Colonic mucosa (tissue), 4 donors: ENCODE measurements at regions not wholly inside any gene's neighbourhood (a gene's known extent, or its start where the extent isn't known, plus 50 kb on each side); places are given as distances from the start of the nearest gene placed in this dataset.

Experiments used
- DNase-seq: peaks from one replicate; pipeline ENCODE4 v3.0.0-alpha.2; 2020
- H3K27ac ChIP-seq: fragments of 200-600 bp; one replicate; pipeline ENCODE4 v1.8.0; 2021
- H3K27me3 ChIP-seq: fragments of 200-600 bp; one replicate; pipeline ENCODE4 v1.8.0; 2021
- H3K36me3 ChIP-seq: fragments of 200-600 bp; one replicate; pipeline ENCODE4 v1.8.0; 2021
- H3K4me1 ChIP-seq: fragments of 200-600 bp; one replicate; pipeline ENCODE4 v1.8.0; 2021; ENCODE audit warnings: mild to moderate bottlenecking
- H3K4me3 ChIP-seq: fragments of 200-600 bp; one replicate; pipeline ENCODE4 v1.8.0; 2021
- H3K9ac ChIP-seq, 2 donors: one replicate each; pipeline ENCODE4 v1.7.0; 2013; ENCODE audit warnings: control low read depth in 2 of 2, low read depth in 2 of 2, low read length in 2 of 2
- H3K9me3 ChIP-seq: fragments of 200-600 bp; one replicate; pipeline ENCODE4 v1.8.0; 2021
- intact Hi-C: fragments of 100-400 bp; cut with DNase I; formaldehyde crosslinking; loops from one replicate; pipeline ENCODE4 v1.14.1; 2022
- TF ChIP-seq, protein P1 (sequence below): fragments of 200-600 bp; IDR thresholded peaks from one replicate; pipeline ENCODE4 v1.8.0; 2022; ENCODE audit warnings: antibody characterized with exemption, mild to moderate bottlenecking
- donor health status: healthy.
- donor health status: DM: no; HTN: no; CAD: no.
- donor health status: DM: no; HTN: no; CAD: no.

DNA sequence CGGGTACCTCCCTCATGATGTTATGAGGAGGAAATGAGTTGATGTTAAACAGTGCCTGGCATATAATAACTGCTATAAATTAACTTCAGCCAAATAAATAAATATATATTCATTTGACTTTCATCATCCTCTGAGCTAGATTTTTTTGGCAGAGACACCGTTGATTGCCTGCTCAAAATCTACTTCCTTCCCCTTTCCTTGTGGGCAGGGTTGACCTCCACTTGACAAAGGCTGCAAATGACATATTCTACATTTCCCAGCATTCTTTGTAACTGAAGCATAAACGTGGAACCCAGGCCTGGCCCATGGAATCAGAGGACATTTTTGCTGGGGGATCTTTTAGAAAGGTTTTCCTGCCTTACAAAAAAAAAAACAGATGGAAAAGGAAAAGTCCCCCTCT lies 177.8 kb downstream of the TXNL1 start:
- DNase-seq = no peak
- TF ChIP-seq, protein P1, sequence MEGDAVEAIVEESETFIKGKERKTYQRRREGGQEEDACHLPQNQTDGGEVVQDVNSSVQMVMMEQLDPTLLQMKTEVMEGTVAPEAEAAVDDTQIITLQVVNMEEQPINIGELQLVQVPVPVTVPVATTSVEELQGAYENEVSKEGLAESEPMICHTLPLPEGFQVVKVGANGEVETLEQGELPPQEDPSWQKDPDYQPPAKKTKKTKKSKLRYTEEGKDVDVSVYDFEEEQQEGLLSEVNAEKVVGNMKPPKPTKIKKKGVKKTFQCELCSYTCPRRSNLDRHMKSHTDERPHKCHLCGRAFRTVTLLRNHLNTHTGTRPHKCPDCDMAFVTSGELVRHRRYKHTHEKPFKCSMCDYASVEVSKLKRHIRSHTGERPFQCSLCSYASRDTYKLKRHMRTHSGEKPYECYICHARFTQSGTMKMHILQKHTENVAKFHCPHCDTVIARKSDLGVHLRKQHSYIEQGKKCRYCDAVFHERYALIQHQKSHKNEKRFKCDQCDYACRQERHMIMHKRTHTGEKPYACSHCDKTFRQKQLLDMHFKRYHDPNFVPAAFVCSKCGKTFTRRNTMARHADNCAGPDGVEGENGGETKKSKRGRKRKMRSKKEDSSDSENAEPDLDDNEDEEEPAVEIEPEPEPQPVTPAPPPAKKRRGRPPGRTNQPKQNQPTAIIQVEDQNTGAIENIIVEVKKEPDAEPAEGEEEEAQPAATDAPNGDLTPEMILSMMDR = no peak
- Histone ChIP-seq H3K9ac (no peak overlapping the region), H3K4me3 (no peak overlapping the region), H3K4me1 (no peaks in the 10 kb centered on the region), H3K9me3 (no peaks in the 10 kb centered on the region), H3K36me3 (no peaks in the 10 kb centered on the region), H3K27ac (no peak overlapping the region), H3K27me3 (no peaks in the 10 kb centered on the region)
- intact Hi-C loops = no loop called here

- no peaks in the 10 kb centered on the region for H3K27me3 ChIP-seq
- DNase-seq = no peak
- no peaks in the 10 kb centered on the region for H3K36me3 ChIP-seq
- H3K27ac ChIP-seq = no peak overlapping the region
- no peak overlapping the region for H3K9ac ChIP-seq
- TF ChIP-seq, protein P1 = no peak
- H3K9me3 ChIP-seq = no peaks in the 10 kb centered on the region
- no peaks in the 10 kb centered on the region for H3K4me1 ChIP-seq
- H3K4me3 ChIP-seq = no peak overlapping the region
- intact Hi-C loops = no loop called here
These were observed 179.4 kb downstream of the TXNL1 start for GRCh38 chr18:56458770-56459712.

DNA sequence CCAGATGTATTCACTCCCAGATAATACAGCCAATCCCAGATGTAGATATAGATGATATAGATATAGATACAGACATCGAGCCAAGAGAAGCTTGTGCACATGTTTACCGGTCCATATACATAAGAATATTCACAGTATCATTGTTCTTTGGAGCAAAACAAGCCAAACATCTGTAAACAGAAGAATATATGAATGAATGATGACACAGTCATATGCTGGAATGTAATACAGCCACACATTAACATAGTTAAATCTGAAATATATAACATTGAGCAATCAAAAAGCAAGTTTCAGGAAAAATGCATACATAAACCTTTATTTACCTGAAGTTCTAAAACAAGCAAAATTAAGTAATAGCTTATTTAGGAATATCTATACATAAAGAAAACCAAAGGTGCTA lies 182.5 kb downstream of the TXNL1 start:
- TF ChIP-seq, protein P1 = no peak

GRCh38 chr18:56455141-56455540 lies 183.3 kb downstream of the TXNL1 start:
- DNase-seq = no peak
- no peak overlapping the region for H3K27ac ChIP-seq
- TF ChIP-seq, protein P1 = no peak
- no peaks in the 10 kb centered on the region for H3K36me3 ChIP-seq
- H3K4me3 ChIP-seq = no peak overlapping the region
- H3K27me3 ChIP-seq = no peaks in the 10 kb centered on the region
- H3K9me3 ChIP-seq = no peaks in the 10 kb centered on the region
- H3K4me1 ChIP-seq = no peaks in the 10 kb centered on the region
- intact Hi-C loops = no loop called here
- no peak overlapping the region for H3K9ac ChIP-seq

More for the DNA sequence above, 182.5 kb downstream of the TXNL1 start:
- no peaks in the 10 kb centered on the region for H3K36me3 ChIP-seq
- H3K27me3 ChIP-seq = no peaks in the 10 kb centered on the region
- no peak overlapping the region for H3K9ac ChIP-seq
- intact Hi-C loops = no loop called here
- no peak overlapping the region for H3K27ac ChIP-seq
- H3K9me3 ChIP-seq = no peaks in the 10 kb centered on the region
- no peak for DNase-seq
- no peak overlapping the region for H3K4me3 ChIP-seq
- H3K4me1 ChIP-seq = no peaks in the 10 kb centered on the region

DNA sequence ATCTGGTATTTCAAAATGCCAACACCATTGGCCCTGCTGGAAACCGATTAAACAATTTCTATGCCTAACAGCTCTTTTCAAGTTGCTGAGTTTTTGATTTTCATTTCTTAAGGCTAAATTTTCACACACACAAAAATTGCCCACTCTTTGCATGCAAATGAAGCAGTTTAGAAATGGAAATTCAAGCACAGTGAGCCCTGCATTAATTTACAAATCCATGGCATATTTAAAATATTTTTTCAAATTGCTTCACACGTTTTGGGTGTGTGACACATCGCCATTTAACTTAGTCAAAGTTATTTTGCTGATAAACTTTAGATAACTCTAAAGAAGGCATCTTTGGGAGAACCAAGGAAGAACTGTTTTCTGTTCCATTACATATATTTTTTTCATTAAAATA lies 184.8 kb downstream of the TXNL1 start:
- Histone ChIP-seq H3K27me3 (no peaks in the 10 kb centered on the region), H3K4me3 (no peak overlapping the region), H3K27ac (no peak overlapping the region), H3K4me1 (no peaks in the 10 kb centered on the region), H3K9ac (no peak overlapping the region), H3K36me3 (no peaks in the 10 kb centered on the region), H3K9me3 (no peaks in the 10 kb centered on the region)
- DNase-seq = no peak
- TF ChIP-seq, protein P1 = no peak
- intact Hi-C loops = no loop called here
